Natural killer cell (primary cell): ENCODE measurements at regions not wholly inside any gene's neighbourhood (a gene's known extent, or its start where the extent isn't known, plus 50 kb on each side); places are given as distances from the start of the nearest gene placed in this dataset.

ENCODE experiments used
- ATAC-seq, 3 donors: fragments of 150-1000 bp in 2 of 3; fragments of 200-7000 bp in 1 of 3; cut with Tn5 transposase; 1 replicate in 1 of 3; 2 replicates in 2 of 3; pipeline ENCODE4 v1.10.0; 2021; ENCODE audit warnings: mild to moderate bottlenecking in 2 of 3, moderate library complexity in 2 of 3
- DNase-seq, 2 donors: peaks; one replicate each; pipeline versions ENCODE4 v3.0.0 to v3.0.0-alpha.2; 2013 to 2021; ENCODE audit warnings: mixed read lengths in 1 of 2
- H3K27ac ChIP-seq: one replicate; pipeline ENCODE4 v1.5.1; 2013; ENCODE audit warnings: mild to moderate bottlenecking, low read length
- H3K27me3 ChIP-seq: one replicate; pipeline ENCODE4 v1.6.1; 2013; ENCODE audit warnings: low read length; ENCODE audit not compliant: control insufficient read depth, insufficient read depth
- H3K36me3 ChIP-seq: one replicate; pipeline ENCODE4 v1.6.1; 2013; ENCODE audit warnings: low read length; ENCODE audit not compliant: control insufficient read depth, insufficient read depth
- H3K4me1 ChIP-seq: one replicate; pipeline ENCODE4 v1.6.1; 2013; ENCODE audit warnings: low read length; ENCODE audit not compliant: control insufficient read depth, insufficient read depth
- H3K4me3 ChIP-seq: one replicate; pipeline ENCODE4 v1.5.1; 2013; ENCODE audit warnings: low read length
- H3K9me3 ChIP-seq: one replicate; pipeline ENCODE4 v1.6.1; 2013; ENCODE audit warnings: low read length; ENCODE audit not compliant: control insufficient read depth, insufficient read depth
- H3K27ac Mint-ChIP-seq, 2 donors: one replicate each; pipeline ENCODE4 v1.8.0; 2022; ENCODE audit warnings: mild to moderate bottlenecking in 2 of 2, mixed read lengths in 2 of 2, moderate library complexity in 1 of 2
- H3K27me3 Mint-ChIP-seq, 2 donors: one replicate each; pipeline ENCODE4 v1.8.0; 2022; ENCODE audit warnings: low read depth in 2 of 2, mixed read lengths in 2 of 2
- H3K36me3 Mint-ChIP-seq: one replicate; pipeline ENCODE4 v1.8.0; 2022; ENCODE audit warnings: mixed read lengths
- H3K4me1 Mint-ChIP-seq, 2 donors: one replicate each; pipeline ENCODE4 v1.8.0; 2022; ENCODE audit warnings: mixed read lengths in 2 of 2
- H3K4me3 Mint-ChIP-seq: one replicate; pipeline ENCODE4 v1.8.0; 2022; ENCODE audit warnings: mild to moderate bottlenecking, moderate library complexity, mixed read lengths
- H3K9me3 Mint-ChIP-seq, 2 donors: one replicate each; pipeline ENCODE4 v1.8.0; 2022; ENCODE audit warnings: mixed read lengths in 2 of 2
- CTCF ChIP-seq: fragments of 200-600 bp; IDR thresholded peaks from one replicate; pipeline ENCODE4 v1.8.0; 2022; ENCODE audit warnings: antibody characterized with exemption
- WGBS: methylation state at CpG from one replicate; pipeline ENCODE4 v1.1.7; 2013; ENCODE audit warnings: missing lambda C conversion rate; ENCODE audit not compliant: insufficient coverage; 5-methylcytosine and 5-hydroxymethylcytosine counted together
- intact Hi-C: fragments of 100-400 bp; cut with micrococcal nuclease; formaldehyde crosslinking; loops from one replicate; pipeline ENCODE4 v1.14.2; 2022

GRCh38 chr5:67677422-67677970 lies 480.9 kb upstream of the CD180 start:
- TF ChIP-seq CTCF = no peak
- no peak overlapping the region for H3K27ac Mint-ChIP-seq
- no peaks in the 10 kb centered on the region for H3K36me3 Mint-ChIP-seq
- no peaks in the 10 kb centered on the region for H3K9me3 ChIP-seq
- 95% methylated on average over 2 of the region's 2 CpGs for WGBS
- no peaks in the 10 kb centered on the region for H3K9me3 Mint-ChIP-seq
- no peaks in the 10 kb centered on the region for H3K36me3 ChIP-seq
- intact Hi-C loops = no loop called here
- H3K4me1 Mint-ChIP-seq = no peaks in the 10 kb centered on the region
- no peak overlapping the region for H3K4me3 Mint-ChIP-seq
- H3K27me3 ChIP-seq = no peaks in the 10 kb centered on the region
- DNase-seq = no peak
- no peak for ATAC-seq
- no peaks in the 10 kb centered on the region for H3K4me1 ChIP-seq
- H3K4me3 ChIP-seq = no peak overlapping the region
- no peak overlapping the region for H3K27ac ChIP-seq
- H3K27me3 Mint-ChIP-seq = no peaks in the 10 kb centered on the region

- TF ChIP-seq CTCF = no peak
- no peaks in the 10 kb centered on the region for H3K36me3 Mint-ChIP-seq
- DNase-seq = no peak
- WGBS = 70% methylated on average over 2 of the region's 2 CpGs
- H3K9me3 Mint-ChIP-seq = no peaks in the 10 kb centered on the region
- H3K27ac Mint-ChIP-seq = no peak overlapping the region
- Histone ChIP-seq H3K9me3 (no peaks in the 10 kb centered on the region), H3K4me1 (no peaks in the 10 kb centered on the region), H3K27me3 (no peaks in the 10 kb centered on the region), H3K27ac (no peak overlapping the region), H3K4me3 (no peak overlapping the region), H3K36me3 (no peaks in the 10 kb centered on the region)
- no peaks in the 10 kb centered on the region for H3K4me1 Mint-ChIP-seq
- no peak overlapping the region for H3K4me3 Mint-ChIP-seq
- no peak for ATAC-seq
- no peaks in the 10 kb centered on the region for H3K27me3 Mint-ChIP-seq
- intact Hi-C loops = no loop called here
These were observed 480.3 kb upstream of the CD180 start for GRCh38 chr5:67676863-67677262.

GRCh38 chr5:67674159-67674655 lies 477.6 kb upstream of the CD180 start:
- Mint-ChIP-seq H3K27me3 (no peaks in the 10 kb centered on the region), H3K4me1 (no peaks in the 10 kb centered on the region)
- intact Hi-C loops = no loop called here

More at GRCh38 chr5:67674159-67674655, 477.6 kb upstream of the CD180 start:
- no peak for DNase-seq
- no peak for ATAC-seq
- Mint-ChIP-seq H3K9me3 (no peaks in the 10 kb centered on the region), H3K4me3 (no peak overlapping the region), H3K36me3 (no peaks in the 10 kb centered on the region), H3K27ac (no peak overlapping the region)
- Histone ChIP-seq H3K4me1 (no peaks in the 10 kb centered on the region), H3K9me3 (no peaks in the 10 kb centered on the region), H3K4me3 (no peak overlapping the region), H3K36me3 (no peaks in the 10 kb centered on the region), H3K27ac (no peak overlapping the region), H3K27me3 (no peaks in the 10 kb centered on the region)
- TF ChIP-seq CTCF = no peak
